Stomach smooth muscle (tissue), 2 donors: ENCODE measurements at regions not wholly inside any gene's neighbourhood (a gene's known extent, or its start where the extent isn't known, plus 50 kb on each side); places are given as distances from the start of the nearest gene placed in this dataset.
"Not testable (repeated sequence)": the region's sequence is repeated elsewhere in the genome, so short reads cannot be mapped to it uniquely, and the experiment has no call there.

Experiments used
- H3K27ac ChIP-seq: one replicate; pipeline ENCODE4 v1.7.0; 2013; ENCODE audit warnings: mild to moderate bottlenecking, low read length, inconsistent platforms
- H3K27me3 ChIP-seq, 2 donors: one replicate each; pipeline ENCODE4 v1.7.0; 2013; ENCODE audit warnings: low read length in 2 of 2; ENCODE audit not compliant: insufficient read depth in 2 of 2, control insufficient read depth in 1 of 2
- H3K36me3 ChIP-seq, 2 donors: one replicate each; pipeline ENCODE4 v1.7.0; 2013; ENCODE audit warnings: low read length in 2 of 2; ENCODE audit not compliant: control insufficient read depth in 2 of 2, insufficient read depth in 2 of 2
- H3K4me1 ChIP-seq: one replicate; pipeline ENCODE4 v1.7.0; 2013; ENCODE audit warnings: low read length; ENCODE audit not compliant: control insufficient read depth, insufficient read depth
- H3K4me3 ChIP-seq, 2 donors: one replicate each; pipeline ENCODE4 v1.7.0; 2013; ENCODE audit warnings: low read length in 2 of 2
- H3K9ac ChIP-seq, 2 donors: one replicate each; pipeline ENCODE4 v1.7.0; 2013; ENCODE audit warnings: low read length in 2 of 2, mild to moderate bottlenecking in 1 of 2
- H3K9me3 ChIP-seq, 2 donors: one replicate each; pipeline ENCODE4 v1.7.0; 2013; ENCODE audit warnings: low read length in 2 of 2; ENCODE audit not compliant: control insufficient read depth in 2 of 2
- donor health status: healthy.
- donor health status: Pancreatic carcinoma.

- H3K9ac ChIP-seq, H3K36me3 ChIP-seq, H3K4me1 ChIP-seq, H3K9me3 ChIP-seq, H3K27me3 ChIP-seq, H3K27ac ChIP-seq, H3K4me3 ChIP-seq: not testable (repeated sequence)
These were observed 51.5 kb downstream of the PPIAL4A start for GRCh38 chr1:120941066-120941465.

GRCh38 chr1:120941836-120942217 lies 52.3 kb downstream of the PPIAL4A start:
- H3K27me3 ChIP-seq, result not testable (repeated sequence)
- peak overlapping the region; percentile 60 to 64 for H3K9ac ChIP-seq

GRCh38 chr1:120942218-120942944 lies 52.8 kb downstream of the PPIAL4A start:
- H3K36me3 ChIP-seq, H3K27me3 ChIP-seq, H3K27ac ChIP-seq, H3K9me3 ChIP-seq, H3K4me1 ChIP-seq: not testable (repeated sequence)
- Histone ChIP-seq H3K4me3 (peak overlapping the region; percentile 71 to 72), H3K9ac (peak overlapping the region; percentile 60 to 64)

More at GRCh38 chr1:120941836-120942217, 52.3 kb downstream of the PPIAL4A start:
- H3K4me1 ChIP-seq, H3K9me3 ChIP-seq, H3K27ac ChIP-seq, H3K36me3 ChIP-seq: not testable (repeated sequence)
- peak overlapping the region; percentile 71 to 72 for H3K4me3 ChIP-seq

GRCh38 chr1:120942945-120943319 lies 53.4 kb downstream of the PPIAL4A start:
- not testable (repeated sequence) for H3K36me3 ChIP-seq, H3K9ac ChIP-seq, H3K27me3 ChIP-seq, H3K4me1 ChIP-seq, H3K4me3 ChIP-seq, H3K27ac ChIP-seq, H3K9me3 ChIP-seq

GRCh38 chr1:120944691-120945090 lies 55.1 kb downstream of the PPIAL4A start:
- not testable (repeated sequence) for H3K27ac ChIP-seq, H3K9ac ChIP-seq, H3K4me1 ChIP-seq, H3K4me3 ChIP-seq, H3K9me3 ChIP-seq, H3K27me3 ChIP-seq, H3K36me3 ChIP-seq

GRCh38 chr1:120945122-120945521 lies 55.6 kb downstream of the PPIAL4A start:
- H3K9ac ChIP-seq, H3K4me3 ChIP-seq, H3K27ac ChIP-seq, H3K9me3 ChIP-seq, H3K4me1 ChIP-seq, H3K27me3 ChIP-seq, H3K36me3 ChIP-seq: not testable (repeated sequence)

- not testable (repeated sequence) for H3K9ac ChIP-seq, H3K27ac ChIP-seq, H3K9me3 ChIP-seq, H3K36me3 ChIP-seq, H3K27me3 ChIP-seq, H3K4me1 ChIP-seq, H3K4me3 ChIP-seq
These were observed 57.5 kb downstream of the PPIAL4A start for GRCh38 chr1:120947114-120947513.

GRCh38 chr1:120949724-120950123 lies 60.2 kb downstream of the PPIAL4A start:
- H3K27me3 ChIP-seq, H3K36me3 ChIP-seq, H3K9me3 ChIP-seq, H3K4me1 ChIP-seq, H3K9ac ChIP-seq, H3K4me3 ChIP-seq, H3K27ac ChIP-seq: not testable (repeated sequence)

GRCh38 chr1:120950633-120951032 lies 61.1 kb downstream of the PPIAL4A start:
- H3K4me3 ChIP-seq, H3K9ac ChIP-seq, H3K27me3 ChIP-seq, H3K9me3 ChIP-seq, H3K4me1 ChIP-seq, H3K27ac ChIP-seq, H3K36me3 ChIP-seq: not testable (repeated sequence)

- not testable (repeated sequence) for H3K9ac ChIP-seq, H3K9me3 ChIP-seq, H3K36me3 ChIP-seq, H3K4me3 ChIP-seq, H3K27me3 ChIP-seq, H3K4me1 ChIP-seq, H3K27ac ChIP-seq
These were observed 61.5 kb downstream of the PPIAL4A start for GRCh38 chr1:120951100-120951499.

- not testable (repeated sequence) for H3K9me3 ChIP-seq, H3K27me3 ChIP-seq, H3K9ac ChIP-seq, H3K27ac ChIP-seq, H3K36me3 ChIP-seq, H3K4me1 ChIP-seq
- peak overlapping the region in 1 of 2 donors; percentile 22 for H3K4me3 ChIP-seq
These were observed 62.8 kb downstream of the PPIAL4A start for GRCh38 chr1:120952207-120952870.
